GM23338 (cell line): ENCODE measurements at regions not wholly inside any gene's neighbourhood (a gene's known extent, or its start where the extent isn't known, plus 50 kb on each side); places are given as distances from the start of the nearest gene placed in this dataset.

Source experiments
- CREB1 ChIP-seq: fragments of 250-450 bp; sonication (Bioruptor Pico); IDR thresholded peaks from 2 replicates; pipeline ENCODE4 v1.5.0; 2020; ENCODE audit warnings: low read depth, mild to moderate bottlenecking, moderate library complexity
- CTCF ChIP-seq, 2 experiments: fragments of 200-600 bp in 1 of 2; sonication (generic) in 1 of 2; conservative IDR thresholded peaks; 2 replicates each; pipeline versions ENCODE4 v1.5.1 to v1.6.1; 2016 to 2017; ENCODE audit warnings: antibody characterized with exemption in 2 of 2, low read depth in 2 of 2, mild to moderate bottlenecking in 2 of 2, moderate library complexity in 1 of 2
- ETS1 ChIP-seq: IDR thresholded peaks from 2 replicates; pipeline ENCODE4 v1.6.1; 2016; ENCODE audit warnings: antibody characterized with exemption
- EZH2 ChIP-seq: fragments of 200-600 bp; sonication (generic); IDR thresholded peaks from one replicate; pipeline ENCODE4 v1.8.0; 2017; ENCODE audit warnings: antibody characterized with exemption, mild to moderate bottlenecking, low read depth; ENCODE audit not compliant: unreplicated experiment
- EZH2phosphoT487 ChIP-seq: fragments of 200-600 bp; sonication (generic); IDR thresholded peaks from one replicate; pipeline ENCODE4 v1.8.1; 2018; ENCODE audit warnings: antibody characterized with exemption; ENCODE audit not compliant: unreplicated experiment
- POLR2AphosphoS5 ChIP-seq: IDR thresholded peaks from 2 replicates; pipeline ENCODE4 v1.6.1; 2016; ENCODE audit warnings: antibody characterized with exemption, low read depth
- ZNF114 ChIP-seq: fragments of 250-450 bp; sonication (Bioruptor Pico); IDR thresholded peaks from 2 replicates; pipeline ENCODE4 v1.5.0; 2020; ENCODE audit warnings: mild to moderate bottlenecking, moderate library complexity

GRCh38 chr9:26781906-26782305 lies 110.7 kb downstream of the CAAP1 start:
- TF ChIP-seq CREB1 (CRISPR knock-in tag) (no peak), CTCF (conservative IDR thresholded peaks at IDR 0.05; ENCODE audit: low read depth in 2 of 2) (no peak), EZH2phosphoT487 (no peak), ZNF114 (CRISPR knock-in tag) (no peak), EZH2 (no peak), POLR2AphosphoS5 (no peak), ETS1 (no peak)
